ENCODE measurements at regions not wholly inside any gene's neighbourhood (a gene's known extent, or its start where the extent isn't known, plus 50 kb on each side); places are given as distances from the start of the nearest gene placed in this dataset.

GRCh38 chr4:126318376-126318775, 1003.6 kb downstream of the FAT4 start:
- Histone ChIP-seq H3K79me2 (ENCODE audit: control insufficient read depth, insufficient read depth, low read length) (no peaks in the 10 kb centered on the region), H3K9ac (replicated peaks; ENCODE audit: extremely low read depth, insufficient read depth, low read length) (no peak overlapping the region), H3K36me3 (ENCODE audit: control insufficient read depth in 2 of 2, extremely low read depth in 1 of 2, insufficient read depth in 2 of 2, low read length in 2 of 2) (no peaks in the 10 kb centered on the region), H3K4me2 (ENCODE audit: insufficient read depth, low read length) (no peak overlapping the region), H3K27ac (ENCODE audit: insufficient read depth, low read depth, low read length) (no peak overlapping the region), H3K9me1 (replicated peaks; ENCODE audit: control insufficient read depth, extremely low read depth, insufficient read depth, low read length) (no peaks in the 10 kb centered on the region), H2AFZ (ENCODE audit: low read depth, low read length) (no peak overlapping the region), H4K20me1 (replicated peaks; ENCODE audit: control insufficient read depth, extremely low read depth, insufficient read depth, low read length) (no peaks in the 10 kb centered on the region), H3K4me1 (ENCODE audit: control insufficient read depth, extremely low read depth, insufficient read depth, low read length) (no peaks in the 10 kb centered on the region), H3K9me3 (replicated peaks; ENCODE audit: control insufficient read depth, insufficient read depth, low read length) (no peaks in the 10 kb centered on the region), H3K4me3 (replicated peaks in 1 of 3; ENCODE audit: insufficient read depth in 1 of 3, low read depth in 1 of 3, low read length in 3 of 3) (no peak overlapping the region), H3K27me3 (ENCODE audit: control insufficient read depth in 2 of 2, insufficient read depth in 2 of 2, low read length in 2 of 2) (no peaks in the 10 kb centered on the region)
- FAIRE-seq, result no peak
- BruUV-seq (replicated peaks), result no TSS peak
- TF ChIP-seq POLR2A (IDR thresholded peaks at IDR 0.05; ENCODE audit: low read depth, low read length) (no peak), GATA2 (IDR thresholded peaks at IDR 0.05; ENCODE audit: insufficient read depth, insufficient read length, low read depth, low read length) (no peak), MYC (IDR thresholded peaks at IDR 0.05; ENCODE audit: low read depth, low read length) (no peak), POLR2AphosphoS5 (IDR thresholded peaks at IDR 0.05; ENCODE audit: insufficient read depth, low read depth, low read length) (no peak), FOS (IDR thresholded peaks at IDR 0.05; ENCODE audit: borderline replicate concordance, insufficient read depth, low read length) (no peak), CTCF (IDR thresholded peaks at IDR 0.05; ENCODE audit: extremely low read depth in 1 of 2, insufficient read depth in 1 of 2, low read depth in 1 of 2, low read length in 2 of 2) (no peak), JUN (IDR thresholded peaks at IDR 0.05; ENCODE audit: borderline replicate concordance, insufficient read depth, insufficient read length, low read depth) (no peak), MAX (IDR thresholded peaks at IDR 0.05; ENCODE audit: insufficient read depth, insufficient read length) (no peak), EZH2 (IDR thresholded peaks at IDR 0.05; ENCODE audit: borderline replicate concordance, low read depth, low read length, severe bottlenecking) (no peak)
- CTCF ChIA-PET, result interaction anchor here (0.7 kb wide), 1 partner anchor 117 kb away, joined by 3 read pairs; no protein-coding TSS in a partner anchor
- dilution Hi-C loops (cut with MboI; ENCODE audit: extremely low pct_ligation_motif_present, low sequenced_read_pairs) (no loop called here), intact Hi-C loops (cut with micrococcal nuclease) (no loop called here)
- POLR2A ChIA-PET, result no interaction called here
- no peak for DNase-seq (ENCODE audit: low read depth, low spot score)
